Endothelial cell of umbilical vein (primary cell): ENCODE measurements at regions not wholly inside any gene's neighbourhood (a gene's known extent, or its start where the extent isn't known, plus 50 kb on each side); places are given as distances from the start of the nearest gene placed in this dataset.

Experiments used
- BruUV-seq: library from RNA; stranded (reverse); fragments of 400-500 nt; replicated peaks from 2 replicates; lab custom pipeline; 2021; lab: Mats Ljungman, UMichigan
- CTCF ChIA-PET: fragments of 300-600, 350-600 bp; sonication (Branson Sonifier 250); formaldehyde crosslinking; loops from one replicate; lab custom pipeline; 2021; ENCODE audit warnings: antibody characterized with exemption, inconsistent platforms; lab: Charles Lee
- POLR2A ChIA-PET: fragments of 300-600, 350-600 bp; sonication (Branson Sonifier 250); formaldehyde crosslinking; loops from one replicate; lab custom pipeline; 2021; ENCODE audit warnings: antibody characterized with exemption, inconsistent platforms; lab: Charles Lee
- DNase-seq: peaks from one replicate; pipeline ENCODE4 v3.0.0-alpha.2; 2011; ENCODE audit warnings: low read depth, low spot score
- FAIRE-seq: peaks from 2 replicates; lab custom pipeline; 2011; peaks lifted over from hg19 to GRCh38; lab: Jason Lieb, UNC
- H2AFZ ChIP-seq: 2 replicates; pipeline ENCODE4 v1.6.0; 2012; ENCODE audit warnings: low read depth, low read length, control low read depth, inconsistent platforms
- H3K27ac ChIP-seq: 2 replicates; pipeline ENCODE4 v1.5.1; 2011; ENCODE audit warnings: low read depth, mild to moderate bottlenecking, control low read depth, low read length, moderate library complexity; ENCODE audit not compliant: insufficient read depth
- H3K27me3 ChIP-seq, 2 experiments: 2 replicates each; pipeline versions ENCODE4 v1.6.0 to v1.6.1; 2011; ENCODE audit warnings: low read length in 2 of 2, mixed read lengths in 1 of 2; ENCODE audit not compliant: control insufficient read depth in 2 of 2, insufficient read depth in 2 of 2
- H3K36me3 ChIP-seq, 2 experiments: 2 replicates in 1 of 2; 3 replicates in 1 of 2; pipeline ENCODE4 v1.5.1; 2011; ENCODE audit warnings: low read length in 2 of 2, mild to moderate bottlenecking in 1 of 2, moderate library complexity in 1 of 2; ENCODE audit not compliant: control insufficient read depth in 2 of 2, insufficient read depth in 2 of 2; ENCODE audit errors: extremely low read depth in 1 of 2
- H3K4me1 ChIP-seq: 3 replicates; pipeline ENCODE4 v1.5.1; 2011; ENCODE audit warnings: mild to moderate bottlenecking, low read length; ENCODE audit not compliant: control insufficient read depth, insufficient read depth; ENCODE audit errors: extremely low read depth
- H3K4me2 ChIP-seq: 2 replicates; pipeline ENCODE4 v1.6.1; 2011; ENCODE audit warnings: low read length, control low read depth, mixed read lengths; ENCODE audit not compliant: insufficient read depth
- H3K4me3 ChIP-seq, 3 experiments: fragments of 200-600 bp in 1 of 3; sonication (generic), shearing (Covaris generic) in 1 of 3; replicated peaks in 1 of 3; 2 replicates each; pipeline ENCODE4 v1.5.1; 2011 to 2016; ENCODE audit warnings: control low read depth in 3 of 3, low read length in 3 of 3, mild to moderate bottlenecking in 2 of 3, inconsistent platforms in 1 of 3, low read depth in 1 of 3, moderate library complexity in 1 of 3; ENCODE audit not compliant: insufficient read depth in 1 of 3
- H3K79me2 ChIP-seq: 2 replicates; pipeline ENCODE4 v1.6.0; 2012; ENCODE audit warnings: low read length, inconsistent platforms; ENCODE audit not compliant: control insufficient read depth, insufficient read depth
- H3K9ac ChIP-seq: replicated peaks from 2 replicates; pipeline ENCODE3; 2011; ENCODE audit warnings: low read length, control low read depth; ENCODE audit not compliant: insufficient read depth; ENCODE audit errors: extremely low read depth
- H3K9me1 ChIP-seq: replicated peaks from 3 replicates; pipeline ENCODE4 v1.6.0; 2011; ENCODE audit warnings: mild to moderate bottlenecking, low read length; ENCODE audit not compliant: control insufficient read depth, insufficient read depth; ENCODE audit errors: extremely low read depth
- H3K9me3 ChIP-seq: replicated peaks from 2 replicates; pipeline ENCODE4 v1.5.1; 2012; ENCODE audit warnings: low read length, inconsistent platforms; ENCODE audit not compliant: control insufficient read depth, insufficient read depth
- H4K20me1 ChIP-seq: replicated peaks from 2 replicates; pipeline ENCODE3; 2011; ENCODE audit warnings: mild to moderate bottlenecking, low read length; ENCODE audit not compliant: control insufficient read depth, insufficient read depth; ENCODE audit errors: extremely low read depth
- CTCF ChIP-seq, 2 donors: IDR thresholded peaks; 1 replicate in 1 of 2; 2 replicates in 1 of 2; pipeline ENCODE4 v1.5.1; 2011; ENCODE audit warnings: low read length in 2 of 2, mild to moderate bottlenecking in 2 of 2, moderate library complexity in 2 of 2, control low read depth in 1 of 2, inconsistent platforms in 1 of 2, low read depth in 1 of 2; ENCODE audit not compliant: insufficient read depth in 1 of 2; ENCODE audit errors: extremely low read depth in 1 of 2
- EZH2 ChIP-seq: IDR thresholded peaks from 2 replicates; pipeline ENCODE4 v1.6.1; 2012; ENCODE audit warnings: borderline replicate concordance, low read depth, mild to moderate bottlenecking, moderate library complexity, low read length, inconsistent platforms; ENCODE audit not compliant: severe bottlenecking
- FOS ChIP-seq: IDR thresholded peaks from 2 replicates; pipeline ENCODE4 v1.6.1; 2011; ENCODE audit warnings: mild to moderate bottlenecking, low read length, moderate library complexity, borderline replicate concordance; ENCODE audit not compliant: insufficient read depth
- GATA2 ChIP-seq: IDR thresholded peaks from 2 replicates; pipeline ENCODE4 v1.7.0; 2011; ENCODE audit warnings: low read depth, mild to moderate bottlenecking, moderate library complexity, mixed read lengths, low read length; ENCODE audit not compliant: insufficient read length, insufficient read depth
- JUN ChIP-seq: IDR thresholded peaks from 2 replicates; pipeline ENCODE4 v1.6.1; 2011; ENCODE audit warnings: borderline replicate concordance, low read depth; ENCODE audit not compliant: insufficient read length, insufficient read depth
- MAX ChIP-seq: IDR thresholded peaks from 2 replicates; pipeline ENCODE4 v1.6.1; 2011; ENCODE audit not compliant: insufficient read depth, insufficient read length
- MYC ChIP-seq: IDR thresholded peaks from one replicate; pipeline ENCODE4 v1.6.1; 2011; ENCODE audit warnings: mild to moderate bottlenecking, low read depth, low read length
- POLR2A ChIP-seq: IDR thresholded peaks from 2 replicates; pipeline ENCODE4 v1.6.1; 2012; ENCODE audit warnings: low read depth, mild to moderate bottlenecking, control low read depth, low read length
- dilution Hi-C: fragments of 300-500 bp; cut with MboI; formaldehyde crosslinking; loops from one replicate; pipeline ENCODE4 v1.15.0; 2019; ENCODE audit warnings: low sequenced_read_pairs; ENCODE audit not compliant: extremely low pct_ligation_motif_present
- intact Hi-C: fragments of 100-400 bp; cut with micrococcal nuclease; formaldehyde crosslinking; loops from one replicate; pipeline ENCODE4 v1.10.0; 2022

- TF ChIP-seq MYC (no peak), GATA2 (no peak), CTCF (IDR thresholded peaks at IDR 0.05; ENCODE audit: extremely low read depth in 1 of 2, insufficient read depth in 1 of 2, low read depth in 1 of 2, low read length in 2 of 2) (no peak), POLR2A (no peak), JUN (no peak), MAX (no peak), EZH2 (no peak), FOS (no peak)
- no peak overlapping the region for H2AFZ ChIP-seq
- DNase-seq (no peak), FAIRE-seq (no peak)
- no peaks in the 10 kb centered on the region for H3K9me1 ChIP-seq
- H3K9ac ChIP-seq: no peak overlapping the region
- CTCF ChIA-PET: interaction anchor here (1.2 kb wide), 1 partner anchor 11 kb away, joined by 3 read pairs; no protein-coding TSS in a partner anchor
- H3K4me1 ChIP-seq: no peaks in the 10 kb centered on the region
- no peaks in the 10 kb centered on the region for H3K27me3 ChIP-seq
- H4K20me1 ChIP-seq: no peaks in the 10 kb centered on the region
- no peaks in the 10 kb centered on the region for H3K36me3 ChIP-seq
- H3K4me3 ChIP-seq: no peak overlapping the region
- dilution Hi-C loops (no loop called here), intact Hi-C loops (no loop called here)
- no peaks in the 10 kb centered on the region for H3K79me2 ChIP-seq
- H3K9me3 ChIP-seq: no peaks in the 10 kb centered on the region
- H3K4me2 ChIP-seq: no peak overlapping the region
- H3K27ac ChIP-seq: no peak overlapping the region
- no TSS peak for BruUV-seq
- POLR2A ChIA-PET: no interaction called here
Measured at GRCh38 chr7:46243406-46243805, 322.3 kb upstream of the IGFBP3 start.
